ENCODE measurements at regions not wholly inside any gene's neighbourhood (a gene's known extent, or its start where the extent isn't known, plus 50 kb on each side); places are given as distances from the start of the nearest gene placed in this dataset.

DNA sequence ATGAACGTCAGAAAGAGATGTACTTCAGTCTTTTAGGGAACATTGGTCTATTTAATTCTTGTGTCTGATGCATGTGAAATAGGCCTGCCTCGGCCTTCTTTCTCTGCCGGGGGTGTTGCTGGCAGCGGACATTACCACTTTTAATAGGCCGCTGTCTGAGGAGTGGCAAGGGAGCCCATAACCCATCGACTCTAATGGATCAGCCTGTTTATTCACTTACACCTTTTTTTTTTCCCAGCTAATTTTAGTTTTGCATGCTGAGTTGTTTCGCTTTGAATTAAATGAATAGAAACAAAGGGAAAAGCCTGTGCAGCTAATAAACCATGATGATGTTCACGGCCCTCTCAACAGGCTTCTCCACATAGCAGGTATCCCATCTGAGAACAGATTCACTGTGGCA, 78.4 kb downstream of the KCTD15 start:
- in situ Hi-C loops (cut with MboI; ENCODE audit: low pct_unique_long_range_greater_than_20kb, low sequenced_read_pairs, unreplicated experiment): no loop called here
- no peak for DNase-seq (ENCODE audit: low spot score)
- TF ChIP-seq, protein P1, sequence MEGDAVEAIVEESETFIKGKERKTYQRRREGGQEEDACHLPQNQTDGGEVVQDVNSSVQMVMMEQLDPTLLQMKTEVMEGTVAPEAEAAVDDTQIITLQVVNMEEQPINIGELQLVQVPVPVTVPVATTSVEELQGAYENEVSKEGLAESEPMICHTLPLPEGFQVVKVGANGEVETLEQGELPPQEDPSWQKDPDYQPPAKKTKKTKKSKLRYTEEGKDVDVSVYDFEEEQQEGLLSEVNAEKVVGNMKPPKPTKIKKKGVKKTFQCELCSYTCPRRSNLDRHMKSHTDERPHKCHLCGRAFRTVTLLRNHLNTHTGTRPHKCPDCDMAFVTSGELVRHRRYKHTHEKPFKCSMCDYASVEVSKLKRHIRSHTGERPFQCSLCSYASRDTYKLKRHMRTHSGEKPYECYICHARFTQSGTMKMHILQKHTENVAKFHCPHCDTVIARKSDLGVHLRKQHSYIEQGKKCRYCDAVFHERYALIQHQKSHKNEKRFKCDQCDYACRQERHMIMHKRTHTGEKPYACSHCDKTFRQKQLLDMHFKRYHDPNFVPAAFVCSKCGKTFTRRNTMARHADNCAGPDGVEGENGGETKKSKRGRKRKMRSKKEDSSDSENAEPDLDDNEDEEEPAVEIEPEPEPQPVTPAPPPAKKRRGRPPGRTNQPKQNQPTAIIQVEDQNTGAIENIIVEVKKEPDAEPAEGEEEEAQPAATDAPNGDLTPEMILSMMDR (IDR thresholded peaks at IDR 0.05; ENCODE audit: extremely low read depth, insufficient read depth, missing control alignments): no peak

GRCh38 chr19:33876192-33876591, 79.5 kb downstream of the KCTD15 start:
- TF ChIP-seq, protein P1 (IDR thresholded peaks at IDR 0.05; ENCODE audit: extremely low read depth, insufficient read depth, missing control alignments): no peak
- no peak for DNase-seq (ENCODE audit: low spot score)
- in situ Hi-C loops (cut with MboI; ENCODE audit: low pct_unique_long_range_greater_than_20kb, low sequenced_read_pairs, unreplicated experiment): no loop called here

GRCh38 chr19:33878030-33878544, 81.4 kb downstream of the KCTD15 start:
- TF ChIP-seq, protein P1 (IDR thresholded peaks at IDR 0.05; ENCODE audit: extremely low read depth, insufficient read depth, missing control alignments): no peak
- in situ Hi-C loops (cut with MboI; ENCODE audit: low pct_unique_long_range_greater_than_20kb, low sequenced_read_pairs, unreplicated experiment): no loop called here
- DNase-seq (ENCODE audit: low spot score): no peak

GRCh38 chr19:33878910-33879810, 82.5 kb downstream of the KCTD15 start:
- in situ Hi-C loops (cut with MboI; ENCODE audit: low pct_unique_long_range_greater_than_20kb, low sequenced_read_pairs, unreplicated experiment): no loop called here
- TF ChIP-seq, protein P1 (IDR thresholded peaks at IDR 0.05; ENCODE audit: extremely low read depth, insufficient read depth, missing control alignments): no peak

DNA sequence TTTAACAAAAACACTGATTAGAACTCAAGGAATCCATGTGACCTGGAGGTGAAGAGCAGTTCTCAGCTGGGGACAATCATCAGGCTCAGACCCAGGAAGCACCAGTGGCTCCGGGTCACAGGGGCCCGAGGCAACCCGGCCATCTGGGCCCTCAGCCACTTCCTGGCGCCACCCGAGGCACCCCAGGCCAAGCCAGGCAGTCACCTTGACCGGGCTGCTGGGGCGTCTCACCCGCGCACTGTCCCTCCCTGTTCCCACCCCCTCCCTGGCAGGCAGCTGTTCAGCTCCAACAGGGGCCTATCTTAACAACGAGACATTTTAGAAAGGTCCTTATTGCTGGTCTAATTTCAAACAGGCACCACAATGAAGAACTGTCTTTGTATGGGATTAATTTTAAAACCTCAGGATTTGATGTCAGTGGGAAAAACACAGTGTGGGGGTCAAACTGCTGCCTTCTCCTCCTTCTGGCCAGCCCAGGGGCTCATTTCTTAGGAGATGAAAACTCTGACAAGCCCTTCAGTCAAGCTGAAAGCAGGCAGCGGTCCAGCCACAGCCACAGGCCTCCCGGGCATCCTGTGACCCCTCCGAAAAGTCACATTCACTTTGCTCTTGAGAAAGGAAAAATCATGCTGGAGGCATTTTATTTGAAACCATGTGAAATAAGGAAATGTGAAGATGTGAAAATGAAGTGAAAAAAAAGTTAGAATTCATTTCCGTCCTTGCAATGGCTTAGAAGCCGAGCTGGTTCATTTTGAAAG, 83.3 kb downstream of the KCTD15 start:
- in situ Hi-C loops (cut with MboI; ENCODE audit: low pct_unique_long_range_greater_than_20kb, low sequenced_read_pairs, unreplicated experiment): no loop called here
- TF ChIP-seq, protein P1 (IDR thresholded peaks at IDR 0.05; ENCODE audit: extremely low read depth, insufficient read depth, missing control alignments): no peak

More at GRCh38 chr19:33878910-33879810, 82.5 kb downstream of the KCTD15 start:
- DNase-seq (ENCODE audit: low spot score): no peak

GRCh38 chr19:33883859-33884519, 87.3 kb downstream of the KCTD15 start:
- in situ Hi-C loops (cut with MboI; ENCODE audit: low pct_unique_long_range_greater_than_20kb, low sequenced_read_pairs, unreplicated experiment): no loop called here
- DNase-seq (ENCODE audit: low spot score): no peak

More for the DNA sequence above, 83.3 kb downstream of the KCTD15 start:
- DNase-seq (ENCODE audit: low spot score): no peak

More at GRCh38 chr19:33883859-33884519, 87.3 kb downstream of the KCTD15 start:
- TF ChIP-seq, protein P1 (IDR thresholded peaks at IDR 0.05; ENCODE audit: extremely low read depth, insufficient read depth, missing control alignments): no peak
